Endothelial cell of umbilical vein (primary cell): ENCODE measurements at regions not wholly inside any gene's neighbourhood (a gene's known extent, or its start where the extent isn't known, plus 50 kb on each side); places are given as distances from the start of the nearest gene placed in this dataset.

Experiments
- BruUV-seq: library from RNA; stranded (reverse); fragments of 400-500 nt; replicated peaks from 2 replicates; lab custom pipeline; 2021; lab: Mats Ljungman, UMichigan
- CTCF ChIA-PET: fragments of 300-600, 350-600 bp; sonication (Branson Sonifier 250); formaldehyde crosslinking; loops from one replicate; lab custom pipeline; 2021; ENCODE audit warnings: antibody characterized with exemption, inconsistent platforms; lab: Charles Lee
- POLR2A ChIA-PET: fragments of 300-600, 350-600 bp; sonication (Branson Sonifier 250); formaldehyde crosslinking; loops from one replicate; lab custom pipeline; 2021; ENCODE audit warnings: antibody characterized with exemption, inconsistent platforms; lab: Charles Lee
- DNase-seq: peaks from one replicate; pipeline ENCODE4 v3.0.0-alpha.2; 2011; ENCODE audit warnings: low read depth, low spot score
- FAIRE-seq: peaks from 2 replicates; lab custom pipeline; 2011; peaks lifted over from hg19 to GRCh38; lab: Jason Lieb, UNC
- H2AFZ ChIP-seq: 2 replicates; pipeline ENCODE4 v1.6.0; 2012; ENCODE audit warnings: low read depth, low read length, control low read depth, inconsistent platforms
- H3K27ac ChIP-seq: 2 replicates; pipeline ENCODE4 v1.5.1; 2011; ENCODE audit warnings: low read depth, mild to moderate bottlenecking, control low read depth, low read length, moderate library complexity; ENCODE audit not compliant: insufficient read depth
- H3K27me3 ChIP-seq, 2 experiments: 2 replicates each; pipeline versions ENCODE4 v1.6.0 to v1.6.1; 2011; ENCODE audit warnings: low read length in 2 of 2, mixed read lengths in 1 of 2; ENCODE audit not compliant: control insufficient read depth in 2 of 2, insufficient read depth in 2 of 2
- H3K36me3 ChIP-seq, 2 experiments: 2 replicates in 1 of 2; 3 replicates in 1 of 2; pipeline ENCODE4 v1.5.1; 2011; ENCODE audit warnings: low read length in 2 of 2, mild to moderate bottlenecking in 1 of 2, moderate library complexity in 1 of 2; ENCODE audit not compliant: control insufficient read depth in 2 of 2, insufficient read depth in 2 of 2; ENCODE audit errors: extremely low read depth in 1 of 2
- H3K4me1 ChIP-seq: 3 replicates; pipeline ENCODE4 v1.5.1; 2011; ENCODE audit warnings: mild to moderate bottlenecking, low read length; ENCODE audit not compliant: control insufficient read depth, insufficient read depth; ENCODE audit errors: extremely low read depth
- H3K4me2 ChIP-seq: 2 replicates; pipeline ENCODE4 v1.6.1; 2011; ENCODE audit warnings: low read length, control low read depth, mixed read lengths; ENCODE audit not compliant: insufficient read depth
- H3K4me3 ChIP-seq, 3 experiments: fragments of 200-600 bp in 1 of 3; sonication (generic), shearing (Covaris generic) in 1 of 3; replicated peaks in 1 of 3; 2 replicates each; pipeline ENCODE4 v1.5.1; 2011 to 2016; ENCODE audit warnings: control low read depth in 3 of 3, low read length in 3 of 3, mild to moderate bottlenecking in 2 of 3, inconsistent platforms in 1 of 3, low read depth in 1 of 3, moderate library complexity in 1 of 3; ENCODE audit not compliant: insufficient read depth in 1 of 3
- H3K79me2 ChIP-seq: 2 replicates; pipeline ENCODE4 v1.6.0; 2012; ENCODE audit warnings: low read length, inconsistent platforms; ENCODE audit not compliant: control insufficient read depth, insufficient read depth
- H3K9ac ChIP-seq: replicated peaks from 2 replicates; pipeline ENCODE3; 2011; ENCODE audit warnings: low read length, control low read depth; ENCODE audit not compliant: insufficient read depth; ENCODE audit errors: extremely low read depth
- H3K9me1 ChIP-seq: replicated peaks from 3 replicates; pipeline ENCODE4 v1.6.0; 2011; ENCODE audit warnings: mild to moderate bottlenecking, low read length; ENCODE audit not compliant: control insufficient read depth, insufficient read depth; ENCODE audit errors: extremely low read depth
- H3K9me3 ChIP-seq: replicated peaks from 2 replicates; pipeline ENCODE4 v1.5.1; 2012; ENCODE audit warnings: low read length, inconsistent platforms; ENCODE audit not compliant: control insufficient read depth, insufficient read depth
- H4K20me1 ChIP-seq: replicated peaks from 2 replicates; pipeline ENCODE3; 2011; ENCODE audit warnings: mild to moderate bottlenecking, low read length; ENCODE audit not compliant: control insufficient read depth, insufficient read depth; ENCODE audit errors: extremely low read depth
- EZH2 ChIP-seq: IDR thresholded peaks from 2 replicates; pipeline ENCODE4 v1.6.1; 2012; ENCODE audit warnings: borderline replicate concordance, low read depth, mild to moderate bottlenecking, moderate library complexity, low read length, inconsistent platforms; ENCODE audit not compliant: severe bottlenecking
- FOS ChIP-seq: IDR thresholded peaks from 2 replicates; pipeline ENCODE4 v1.6.1; 2011; ENCODE audit warnings: mild to moderate bottlenecking, low read length, moderate library complexity, borderline replicate concordance; ENCODE audit not compliant: insufficient read depth
- GATA2 ChIP-seq: IDR thresholded peaks from 2 replicates; pipeline ENCODE4 v1.7.0; 2011; ENCODE audit warnings: low read depth, mild to moderate bottlenecking, moderate library complexity, mixed read lengths, low read length; ENCODE audit not compliant: insufficient read length, insufficient read depth
- JUN ChIP-seq: IDR thresholded peaks from 2 replicates; pipeline ENCODE4 v1.6.1; 2011; ENCODE audit warnings: borderline replicate concordance, low read depth; ENCODE audit not compliant: insufficient read length, insufficient read depth
- MYC ChIP-seq: IDR thresholded peaks from one replicate; pipeline ENCODE4 v1.6.1; 2011; ENCODE audit warnings: mild to moderate bottlenecking, low read depth, low read length
- POLR2A ChIP-seq: IDR thresholded peaks from 2 replicates; pipeline ENCODE4 v1.6.1; 2012; ENCODE audit warnings: low read depth, mild to moderate bottlenecking, control low read depth, low read length
- POLR2AphosphoS5 ChIP-seq: IDR thresholded peaks from 2 replicates; pipeline ENCODE4 v1.6.1; 2012; ENCODE audit warnings: low read depth, mild to moderate bottlenecking, control low read depth, low read length, moderate library complexity; ENCODE audit not compliant: insufficient read depth
- dilution Hi-C: fragments of 300-500 bp; cut with MboI; formaldehyde crosslinking; loops from one replicate; pipeline ENCODE4 v1.15.0; 2019; ENCODE audit warnings: low sequenced_read_pairs; ENCODE audit not compliant: extremely low pct_ligation_motif_present
- intact Hi-C: fragments of 100-400 bp; cut with micrococcal nuclease; formaldehyde crosslinking; loops from one replicate; pipeline ENCODE4 v1.10.0; 2022
- TF ChIP-seq, protein P1 (sequence below): IDR thresholded peaks from 2 replicates; pipeline ENCODE4 v1.6.1; 2011; ENCODE audit not compliant: insufficient read depth, insufficient read length
- TF ChIP-seq, protein P2 (sequence below), 2 donors: IDR thresholded peaks; 1 replicate in 1 of 2; 2 replicates in 1 of 2; pipeline ENCODE4 v1.5.1; 2011; ENCODE audit warnings: low read length in 2 of 2, mild to moderate bottlenecking in 2 of 2, moderate library complexity in 2 of 2, control low read depth in 1 of 2, inconsistent platforms in 1 of 2, low read depth in 1 of 2; ENCODE audit not compliant: insufficient read depth in 1 of 2; ENCODE audit errors: extremely low read depth in 1 of 2

DNA sequence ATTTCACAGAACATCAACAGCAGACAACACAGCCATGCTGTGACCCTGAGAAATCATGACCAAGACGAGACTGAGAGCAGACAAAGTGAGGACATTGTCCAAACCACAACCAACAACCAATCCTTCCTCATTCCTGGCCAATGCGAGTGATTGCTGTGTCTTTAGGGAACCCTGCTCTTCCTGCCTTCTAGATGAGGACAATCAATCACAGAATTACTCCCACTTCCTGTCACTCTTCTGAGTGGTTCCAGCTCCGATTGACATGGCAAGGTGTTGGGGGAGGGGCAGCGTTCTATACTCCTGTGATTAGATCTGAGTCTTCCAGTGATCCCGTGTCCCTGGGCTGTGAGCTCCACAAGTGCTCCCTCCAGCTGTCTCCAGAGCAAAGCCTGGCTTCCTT, 227.8 kb downstream of the STIM2 start:
- dilution Hi-C loops: no loop called here
- no peaks in the 10 kb centered on the region for H3K9me3 ChIP-seq
- BruUV-seq: no TSS peak
- no peak overlapping the region for H3K27ac ChIP-seq
- DNase-seq: no peak
- no peaks in the 10 kb centered on the region for H3K36me3 ChIP-seq
- ChIA-PET POLR2A (no interaction called here), CTCF (no interaction called here)
- H3K9ac ChIP-seq: no peak overlapping the region
- H3K4me1 ChIP-seq: peaks cover 9% of the 10 kb centered on the region
- TF ChIP-seq, protein P1, sequence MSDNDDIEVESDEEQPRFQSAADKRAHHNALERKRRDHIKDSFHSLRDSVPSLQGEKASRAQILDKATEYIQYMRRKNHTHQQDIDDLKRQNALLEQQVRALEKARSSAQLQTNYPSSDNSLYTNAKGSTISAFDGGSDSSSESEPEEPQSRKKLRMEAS: no peak
- no peak for TF ChIP-seq GATA2
- TF ChIP-seq EZH2: no peak
- no peak for TF ChIP-seq POLR2A
- TF ChIP-seq POLR2AphosphoS5: no peak
- no peak for TF ChIP-seq MYC
- TF ChIP-seq, protein P2, sequence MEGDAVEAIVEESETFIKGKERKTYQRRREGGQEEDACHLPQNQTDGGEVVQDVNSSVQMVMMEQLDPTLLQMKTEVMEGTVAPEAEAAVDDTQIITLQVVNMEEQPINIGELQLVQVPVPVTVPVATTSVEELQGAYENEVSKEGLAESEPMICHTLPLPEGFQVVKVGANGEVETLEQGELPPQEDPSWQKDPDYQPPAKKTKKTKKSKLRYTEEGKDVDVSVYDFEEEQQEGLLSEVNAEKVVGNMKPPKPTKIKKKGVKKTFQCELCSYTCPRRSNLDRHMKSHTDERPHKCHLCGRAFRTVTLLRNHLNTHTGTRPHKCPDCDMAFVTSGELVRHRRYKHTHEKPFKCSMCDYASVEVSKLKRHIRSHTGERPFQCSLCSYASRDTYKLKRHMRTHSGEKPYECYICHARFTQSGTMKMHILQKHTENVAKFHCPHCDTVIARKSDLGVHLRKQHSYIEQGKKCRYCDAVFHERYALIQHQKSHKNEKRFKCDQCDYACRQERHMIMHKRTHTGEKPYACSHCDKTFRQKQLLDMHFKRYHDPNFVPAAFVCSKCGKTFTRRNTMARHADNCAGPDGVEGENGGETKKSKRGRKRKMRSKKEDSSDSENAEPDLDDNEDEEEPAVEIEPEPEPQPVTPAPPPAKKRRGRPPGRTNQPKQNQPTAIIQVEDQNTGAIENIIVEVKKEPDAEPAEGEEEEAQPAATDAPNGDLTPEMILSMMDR (IDR thresholded peaks at IDR 0.05; ENCODE audit: extremely low read depth in 1 of 2, insufficient read depth in 1 of 2, low read depth in 1 of 2, low read length in 2 of 2): no peak
- no peak for TF ChIP-seq FOS
- no peak for TF ChIP-seq JUN
- no peaks in the 10 kb centered on the region for H3K9me1 ChIP-seq
- no peaks in the 10 kb centered on the region for H3K79me2 ChIP-seq
- intact Hi-C loops: no loop called here
- H3K4me2 ChIP-seq: no peak overlapping the region
- no peak overlapping the region for H3K4me3 ChIP-seq
- peaks cover 8 to 16% of the 10 kb centered on the region in 2 experiments for H3K27me3 ChIP-seq
- FAIRE-seq: no peak
- H2AFZ ChIP-seq: no peak overlapping the region
- H4K20me1 ChIP-seq: no peaks in the 10 kb centered on the region
